Stomach (tissue), 8 donors: ENCODE measurements at regions not wholly inside any gene's neighbourhood (a gene's known extent, or its start where the extent isn't known, plus 50 kb on each side); places are given as distances from the start of the nearest gene placed in this dataset.
"Not testable (repeated sequence)": the region's sequence is repeated elsewhere in the genome, so short reads cannot be mapped to it uniquely, and the experiment has no call there.

ENCODE experiments used
- DNase-seq, 2 donors: peaks; one replicate each; pipeline versions ENCODE4 v3.0.0 to v3.0.0-alpha.2; 2013 to 2019
- H3K27ac ChIP-seq, 5 donors: fragments of 200-600 bp in 4 of 5; sonication (generic) in 4 of 5; one replicate each; pipeline ENCODE4 v1.5.1; 2013 to 2019; ENCODE audit warnings: mild to moderate bottlenecking in 1 of 5, moderate library complexity in 1 of 5
- H3K27me3 ChIP-seq, 3 donors: fragments of 200-600 bp; sonication (generic); one replicate each; pipeline ENCODE4 v1.5.1; 2017 to 2019; ENCODE audit warnings: mixed run types in 1 of 3
- H3K36me3 ChIP-seq, 4 donors: fragments of 200-600 bp; sonication (generic); 1 replicate in 3 of 4; 2 replicates in 1 of 4; pipeline ENCODE4 v1.5.1; 2016 to 2019
- H3K4me1 ChIP-seq, 4 donors: fragments of 200-600 bp; sonication (generic); one replicate each; pipeline ENCODE4 v1.5.1; 2016 to 2019
- H3K4me3 ChIP-seq, 4 donors: fragments of 200-600 bp; sonication (generic) in 3 of 4; one replicate each; pipeline ENCODE4 v1.5.1; 2016 to 2019; ENCODE audit warnings: mild to moderate bottlenecking in 1 of 4
- H3K9me3 ChIP-seq, 4 donors: fragments of 200-600 bp; sonication (generic); one replicate each; pipeline ENCODE4 v1.5.1; 2016 to 2019
- EP300 ChIP-seq: sonication (generic); formaldehyde crosslinking; IDR thresholded peaks from one replicate; pipeline ENCODE4 v1.6.1; 2017; ENCODE audit warnings: antibody characterized with exemption
- POLR2A ChIP-seq, 4 donors: fragments of 450-650 bp; IDR thresholded peaks; one replicate each; pipeline ENCODE4 v1.6.1; 2016; ENCODE audit warnings: antibody characterized with exemption in 4 of 4, control low read depth in 2 of 4, mild to moderate bottlenecking in 1 of 4, moderate library complexity in 1 of 4
- POLR2AphosphoS5 ChIP-seq, 3 donors: sonication (generic); formaldehyde crosslinking; IDR thresholded peaks; one replicate each; pipeline ENCODE4 v1.6.1; 2016; ENCODE audit warnings: antibody characterized with exemption in 3 of 3
- WGBS, 5 donors: extraction: QIAGEN DNeasy Blood & Tissue Kit in 3 of 5; methylation state at CpG; one replicate each; pipeline versions ENCODE4 v1.1.5 to v1.1.7; 2013 to 2018; 5-methylcytosine and 5-hydroxymethylcytosine counted together
- intact Hi-C: fragments of 100-400 bp; cut with DNase I; formaldehyde crosslinking; loops from one replicate; pipeline ENCODE4 v1.15.1; 2023; ENCODE audit warnings: low total_unique reads
- TF ChIP-seq, protein P1 (sequence below), 7 experiments: fragments of 450-650 bp in 4 of 7; fragments of 200-600 bp in 3 of 7; sonication (generic) in 3 of 7; IDR thresholded peaks; one replicate each; pipeline ENCODE4 v1.5.1; 2016 to 2019; ENCODE audit warnings: antibody characterized with exemption in 7 of 7, control low read depth in 2 of 7, mild to moderate bottlenecking in 1 of 7
- donor health status: healthy with polysubstance abuse.
- donor health status: Bipolar disorder and iron deficiency.
- donor health status: healthy.

DNA sequence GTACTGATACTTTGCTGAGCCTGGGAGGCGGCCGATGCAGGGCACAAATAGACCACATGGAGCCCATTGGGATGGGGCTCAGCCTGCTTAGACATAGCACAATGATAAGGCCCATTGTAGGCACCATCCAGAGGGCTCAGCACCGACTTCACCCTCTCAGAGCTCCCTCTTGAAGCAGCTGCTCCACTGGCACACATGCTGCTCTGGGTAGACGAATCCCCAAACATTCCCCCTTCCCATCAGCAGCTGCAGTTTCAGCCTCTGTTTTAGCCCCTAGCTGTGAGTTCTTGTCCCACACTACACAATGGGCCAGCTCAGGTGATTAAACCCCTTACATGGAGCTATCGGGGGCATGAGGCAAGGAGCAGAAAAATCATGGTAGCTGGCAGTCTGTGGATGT is 174.1 kb downstream of the RGS9 start:
- no peaks in the 10 kb centered on the region for H3K9me3 ChIP-seq
- WGBS, 5 donors: 85 to 97% (median 90%) methylated on average over 5 of the region's 5 CpGs
- H3K27me3 ChIP-seq: peaks cover 0 to 12% (median 0%) of the 10 kb centered on the region in 3 donors

DNA sequence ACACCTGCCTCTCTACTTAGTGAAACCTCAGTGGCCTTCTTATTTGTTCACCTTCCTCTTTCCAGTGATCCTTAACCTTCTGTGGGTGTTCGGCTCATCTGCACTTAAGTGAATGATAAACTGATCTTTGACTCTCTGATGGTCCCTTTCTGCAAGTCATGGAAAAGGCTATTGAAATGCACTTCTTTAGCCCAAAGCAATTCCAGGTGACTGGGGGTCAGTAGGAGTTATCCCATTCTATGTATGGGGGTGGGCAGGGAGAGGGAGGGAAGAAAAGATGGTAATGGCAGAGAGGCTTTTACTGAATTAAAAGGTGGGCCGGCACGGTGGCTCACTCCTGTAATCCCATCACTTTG is 170.8 kb downstream of the RGS9 start:
- 89 to 97% (median 94%) methylated on average over 3 of the region's 3 CpGs for WGBS, 5 donors
- no peaks in the 10 kb centered on the region for H3K36me3 ChIP-seq
- intact Hi-C loops: no loop called here

More for the DNA sequence above, 174.1 kb downstream of the RGS9 start:
- Histone ChIP-seq H3K27ac (no peak overlapping the region), H3K4me1 (no peaks in the 10 kb centered on the region), H3K36me3 (no peaks in the 10 kb centered on the region), H3K4me3 (no peak overlapping the region)
- no peak for DNase-seq
- no peak for TF ChIP-seq POLR2AphosphoS5 (IDR thresholded peaks at IDR 0.05)
- intact Hi-C loops: no loop called here

DNA sequence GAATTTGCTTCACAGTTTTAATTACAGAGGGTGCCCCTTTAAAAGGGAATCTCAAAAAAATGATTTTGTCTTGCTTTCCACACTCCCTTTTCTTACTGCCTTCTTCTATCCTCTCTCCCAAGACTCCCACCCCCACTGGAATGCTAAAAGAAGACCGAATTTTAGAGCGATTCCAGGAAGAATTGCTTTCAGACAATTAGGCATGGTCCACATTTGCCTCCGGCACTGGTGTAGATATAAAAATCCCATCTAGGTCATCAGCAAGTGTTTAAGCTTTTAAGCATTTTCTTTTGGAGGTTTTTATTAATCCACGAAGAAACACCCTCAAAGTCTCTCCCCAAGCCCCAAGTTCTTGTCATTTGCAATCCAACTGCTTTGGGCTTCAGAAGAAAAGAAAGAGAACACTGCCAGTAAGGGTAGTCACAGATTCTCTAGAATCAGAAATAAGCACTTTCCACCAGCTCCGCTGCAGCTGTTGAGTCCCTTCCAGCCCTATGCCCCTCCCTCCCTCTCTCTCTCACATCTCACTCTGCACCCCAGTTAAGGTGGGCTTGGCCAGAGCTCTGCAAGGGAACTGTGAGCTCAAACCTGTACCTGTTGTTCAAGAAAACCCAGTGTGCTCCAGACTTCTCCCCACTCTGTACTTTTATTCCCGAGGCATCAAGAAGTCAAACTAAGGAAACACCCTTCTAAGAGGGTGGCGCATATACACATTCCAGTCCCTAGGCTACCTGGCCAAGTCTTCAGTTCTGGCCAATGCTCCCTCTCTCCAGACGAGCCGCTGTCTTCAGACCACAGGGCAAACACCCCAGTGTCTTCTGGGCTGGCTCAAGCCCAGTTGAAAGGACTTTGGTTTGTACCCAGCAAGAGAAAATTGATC is 170.2 kb downstream of the RGS9 start:
- intact Hi-C loops: no loop called here
- DNase-seq: no peak
- 68 to 79% (median 72%) methylated on average over 9 of the region's 9 CpGs for WGBS, 5 donors
- H3K4me3 ChIP-seq: no peak overlapping the region
- no peaks in the 10 kb centered on the region for H3K9me3 ChIP-seq
- no peak for TF ChIP-seq POLR2A (IDR thresholded peaks at IDR 0.05)
- no peak for TF ChIP-seq EP300
- no peak for TF ChIP-seq POLR2AphosphoS5 (IDR thresholded peaks at IDR 0.05)
- TF ChIP-seq, protein P1, sequence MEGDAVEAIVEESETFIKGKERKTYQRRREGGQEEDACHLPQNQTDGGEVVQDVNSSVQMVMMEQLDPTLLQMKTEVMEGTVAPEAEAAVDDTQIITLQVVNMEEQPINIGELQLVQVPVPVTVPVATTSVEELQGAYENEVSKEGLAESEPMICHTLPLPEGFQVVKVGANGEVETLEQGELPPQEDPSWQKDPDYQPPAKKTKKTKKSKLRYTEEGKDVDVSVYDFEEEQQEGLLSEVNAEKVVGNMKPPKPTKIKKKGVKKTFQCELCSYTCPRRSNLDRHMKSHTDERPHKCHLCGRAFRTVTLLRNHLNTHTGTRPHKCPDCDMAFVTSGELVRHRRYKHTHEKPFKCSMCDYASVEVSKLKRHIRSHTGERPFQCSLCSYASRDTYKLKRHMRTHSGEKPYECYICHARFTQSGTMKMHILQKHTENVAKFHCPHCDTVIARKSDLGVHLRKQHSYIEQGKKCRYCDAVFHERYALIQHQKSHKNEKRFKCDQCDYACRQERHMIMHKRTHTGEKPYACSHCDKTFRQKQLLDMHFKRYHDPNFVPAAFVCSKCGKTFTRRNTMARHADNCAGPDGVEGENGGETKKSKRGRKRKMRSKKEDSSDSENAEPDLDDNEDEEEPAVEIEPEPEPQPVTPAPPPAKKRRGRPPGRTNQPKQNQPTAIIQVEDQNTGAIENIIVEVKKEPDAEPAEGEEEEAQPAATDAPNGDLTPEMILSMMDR (IDR thresholded peaks at IDR 0.05): no peak
- H3K27me3 ChIP-seq: no peaks in the 10 kb centered on the region
- no peak overlapping the region for H3K27ac ChIP-seq
- H3K36me3 ChIP-seq: no peaks in the 10 kb centered on the region
- H3K4me1 ChIP-seq: no peaks in the 10 kb centered on the region

More for the DNA sequence above, 170.8 kb downstream of the RGS9 start:
- DNase-seq: no peak
- no peak overlapping the region for H3K27ac ChIP-seq
- no peak for TF ChIP-seq POLR2AphosphoS5 (IDR thresholded peaks at IDR 0.05)
- no peak for TF ChIP-seq POLR2A (IDR thresholded peaks at IDR 0.05)
- TF ChIP-seq, protein P1 (IDR thresholded peaks at IDR 0.05): no peak
- TF ChIP-seq EP300: no peak
- no peaks in the 10 kb centered on the region for H3K4me1 ChIP-seq
- H3K9me3 ChIP-seq: no peaks in the 10 kb centered on the region
- peaks cover 0 to 3% (median 0%) of the 10 kb centered on the region in 3 donors for H3K27me3 ChIP-seq
- H3K4me3 ChIP-seq: no peak overlapping the region

DNA sequence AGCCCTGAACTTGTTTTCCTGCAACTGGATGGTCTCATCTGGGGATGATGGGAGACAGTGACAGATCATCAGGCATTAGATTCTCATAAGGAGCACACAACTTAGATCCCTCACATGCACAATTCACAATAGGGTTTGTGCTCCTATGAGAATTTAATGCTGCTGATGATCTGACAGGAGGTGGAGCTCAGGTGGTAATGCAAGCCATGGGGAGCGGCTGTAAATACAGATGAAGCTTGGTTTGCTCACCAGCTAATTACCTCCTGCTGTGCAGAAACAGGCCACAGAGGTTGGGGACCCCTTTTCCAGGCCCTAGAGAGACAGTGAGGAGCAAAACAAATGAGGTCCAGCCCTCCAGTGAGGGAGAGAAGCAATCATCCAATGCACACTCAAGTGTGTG is 168.6 kb downstream of the RGS9 start:
- 92 to 100% (median 95%) methylated on average over 1 of the region's 1 CpG for WGBS, 5 donors
- Histone ChIP-seq H3K36me3 (no peaks in the 10 kb centered on the region), H3K27ac (no peak overlapping the region), H3K9me3 (no peaks in the 10 kb centered on the region), H3K4me3 (no peak overlapping the region), H3K4me1 (no peaks in the 10 kb centered on the region), H3K27me3 (no peaks in the 10 kb centered on the region)
- no peak for DNase-seq
- intact Hi-C loops: no loop called here
- TF ChIP-seq EP300: no peak
- TF ChIP-seq, protein P1 (IDR thresholded peaks at IDR 0.05): no peak
- no peak for TF ChIP-seq POLR2AphosphoS5 (IDR thresholded peaks at IDR 0.05)
- no peak for TF ChIP-seq POLR2A (IDR thresholded peaks at IDR 0.05)

DNA sequence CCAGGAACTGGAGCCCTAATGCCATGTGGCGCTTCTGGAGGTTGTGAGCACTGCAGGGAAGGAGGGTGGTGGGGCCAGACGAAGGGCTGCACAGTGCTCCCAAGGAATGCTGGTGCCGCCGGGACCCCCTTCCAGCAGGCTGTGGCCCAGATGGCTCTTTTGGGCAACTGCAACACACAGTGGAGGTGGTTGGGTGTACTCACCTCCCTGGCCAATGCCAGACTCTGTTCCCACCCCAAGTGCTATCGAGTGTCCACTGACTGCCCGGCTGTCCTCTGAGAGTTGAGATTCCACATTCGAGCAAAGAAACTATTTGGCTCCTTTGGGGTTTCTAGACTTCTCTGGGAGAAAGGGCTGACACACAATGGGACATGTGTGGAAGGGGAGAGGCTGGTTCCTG is 167.9 kb downstream of the RGS9 start:
- Histone ChIP-seq H3K4me1 (no peaks in the 10 kb centered on the region), H3K27ac (no peak overlapping the region), H3K9me3 (no peaks in the 10 kb centered on the region), H3K27me3 (peaks cover 0 to 4% (median 0%) of the 10 kb centered on the region in 3 donors), H3K4me3 (no peak overlapping the region), H3K36me3 (no peaks in the 10 kb centered on the region)
- no peak for TF ChIP-seq POLR2A (IDR thresholded peaks at IDR 0.05)
- TF ChIP-seq, protein P1 (IDR thresholded peaks at IDR 0.05): no peak
- TF ChIP-seq POLR2AphosphoS5 (IDR thresholded peaks at IDR 0.05): no peak
- TF ChIP-seq EP300: no peak
- intact Hi-C loops: no loop called here
- no peak for DNase-seq
- 92 to 96% (median 95%) methylated on average over 4 to 7 of the region's 7 CpGs for WGBS, 5 donors

DNA sequence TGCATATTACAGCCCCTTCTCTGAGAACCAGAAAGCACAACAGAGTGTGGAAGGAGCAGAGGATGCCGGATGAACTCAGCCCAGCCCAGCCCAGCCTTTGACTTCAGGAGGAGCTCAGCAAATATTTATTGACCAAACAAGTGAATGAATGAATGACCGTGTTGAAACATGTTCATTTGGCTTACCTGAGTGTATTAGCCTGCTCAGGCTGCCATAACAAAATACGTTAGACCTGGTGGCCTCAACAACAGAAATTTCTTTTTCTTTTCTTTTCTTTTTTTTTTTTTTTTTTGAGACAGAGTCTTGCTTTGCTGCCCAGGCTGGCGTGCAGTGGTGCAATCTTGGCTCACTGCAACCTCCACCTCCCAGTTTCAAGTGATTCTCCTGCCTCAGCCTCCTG is 164.7 kb downstream of the RGS9 start:
- H3K27ac ChIP-seq, H3K9me3 ChIP-seq, DNase-seq, H3K4me1 ChIP-seq, H3K27me3 ChIP-seq, H3K4me3 ChIP-seq, intact Hi-C loops, H3K36me3 ChIP-seq: not testable (repeated sequence)
- WGBS, 5 donors: 53 to 79% (median 77%) methylated on average over 4 of the region's 4 CpGs
